ENCODE measurements at regions not wholly inside any gene's neighbourhood (a gene's known extent, or its start where the extent isn't known, plus 50 kb on each side); places are given as distances from the start of the nearest gene placed in this dataset.

DNA sequence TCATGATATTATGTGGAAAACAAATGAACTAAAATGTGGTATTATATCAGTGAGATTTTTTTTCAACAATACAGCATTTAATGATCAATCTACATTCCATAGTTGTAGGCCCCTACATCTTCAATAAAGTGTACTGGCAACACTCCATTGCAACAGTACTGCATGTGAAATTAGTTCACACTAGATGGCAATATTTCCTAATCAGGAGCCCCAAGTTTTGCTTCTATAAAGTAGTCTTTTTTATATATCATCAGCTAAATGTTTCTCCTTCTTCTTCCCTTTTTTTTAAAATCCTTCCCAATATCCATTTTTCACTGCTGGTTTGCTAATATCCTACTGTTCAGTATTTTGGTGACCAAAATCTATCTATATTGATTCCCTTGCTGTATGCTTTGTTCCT, 528.3 kb upstream of the ATXN8OS start:
- TF ChIP-seq, protein P1, sequence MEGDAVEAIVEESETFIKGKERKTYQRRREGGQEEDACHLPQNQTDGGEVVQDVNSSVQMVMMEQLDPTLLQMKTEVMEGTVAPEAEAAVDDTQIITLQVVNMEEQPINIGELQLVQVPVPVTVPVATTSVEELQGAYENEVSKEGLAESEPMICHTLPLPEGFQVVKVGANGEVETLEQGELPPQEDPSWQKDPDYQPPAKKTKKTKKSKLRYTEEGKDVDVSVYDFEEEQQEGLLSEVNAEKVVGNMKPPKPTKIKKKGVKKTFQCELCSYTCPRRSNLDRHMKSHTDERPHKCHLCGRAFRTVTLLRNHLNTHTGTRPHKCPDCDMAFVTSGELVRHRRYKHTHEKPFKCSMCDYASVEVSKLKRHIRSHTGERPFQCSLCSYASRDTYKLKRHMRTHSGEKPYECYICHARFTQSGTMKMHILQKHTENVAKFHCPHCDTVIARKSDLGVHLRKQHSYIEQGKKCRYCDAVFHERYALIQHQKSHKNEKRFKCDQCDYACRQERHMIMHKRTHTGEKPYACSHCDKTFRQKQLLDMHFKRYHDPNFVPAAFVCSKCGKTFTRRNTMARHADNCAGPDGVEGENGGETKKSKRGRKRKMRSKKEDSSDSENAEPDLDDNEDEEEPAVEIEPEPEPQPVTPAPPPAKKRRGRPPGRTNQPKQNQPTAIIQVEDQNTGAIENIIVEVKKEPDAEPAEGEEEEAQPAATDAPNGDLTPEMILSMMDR (IDR thresholded peaks at IDR 0.05; ENCODE audit: insufficient read depth, low read depth, low read length) = no peak
- no peak for TF ChIP-seq EZH2 (IDR thresholded peaks at IDR 0.05; ENCODE audit: insufficient read depth, low read length)
